A549 (cell line): ENCODE measurements at regions not wholly inside any gene's neighbourhood (a gene's known extent, or its start where the extent isn't known, plus 50 kb on each side); places are given as distances from the start of the nearest gene placed in this dataset.

Experiments
- CBX2 ChIP-seq: fragments of 200-600 bp; sonication (generic); IDR thresholded peaks from 2 replicates; pipeline ENCODE4 v1.6.1; 2016; ENCODE audit warnings: low read depth, mild to moderate bottlenecking, borderline replicate concordance
- CBX8 ChIP-seq: fragments of 200-600 bp; sonication (generic); IDR thresholded peaks from 2 replicates; pipeline ENCODE4 v1.6.1; 2016
- FOSL2 ChIP-seq, 2 experiments: fragments of 450-650 bp in 1 of 2; fragments of >200 bp in 1 of 2; sonication (Bioruptor Twin) in 1 of 2; formaldehyde crosslinking; IDR thresholded peaks; 2 replicates each; pipeline versions ENCODE4 v1.5.0 to v1.6.1; 2016 to 2020; ENCODE audit warnings: mild to moderate bottlenecking in 1 of 2, moderate library complexity in 1 of 2
- JUN ChIP-seq, 2 experiments: fragments of >200 bp; sonication (Bioruptor Twin); formaldehyde crosslinking; IDR thresholded peaks; 2 replicates in 1 of 2; 3 replicates in 1 of 2; pipeline ENCODE4 v1.6.1; 2016 to 2017
- PHF8 ChIP-seq: fragments of 200-600 bp; sonication (generic); IDR thresholded peaks from 2 replicates; pipeline ENCODE4 v1.6.1; 2016; ENCODE audit warnings: low read depth, mild to moderate bottlenecking, antibody characterized with exemption, moderate library complexity, borderline replicate concordance
- POLR2A ChIP-seq: IDR thresholded peaks from 2 replicates; pipeline ENCODE4 v1.6.1; 2012; ENCODE audit warnings: mild to moderate bottlenecking, low read length
- RFX5 ChIP-seq: fragments of 450-650 bp; IDR thresholded peaks from 2 replicates; pipeline ENCODE4 v1.7.1; 2014; ENCODE audit warnings: antibody characterized with exemption, mild to moderate bottlenecking, moderate library complexity
- TP53 ChIP-seq: fragments of 250-450 bp; sonication (Bioruptor Pico); IDR thresholded peaks from 2 replicates; pipeline ENCODE4 v1.5.0; 2021; ENCODE audit warnings: mild to moderate bottlenecking, moderate library complexity
- TF ChIP-seq, protein P1 (sequence below): fragments of >200 bp; sonication (Bioruptor Twin); formaldehyde crosslinking; IDR thresholded peaks from 3 replicates; pipeline ENCODE4 v1.5.1; 2016
- TF ChIP-seq, protein P2 (sequence below): fragments of 200-600 bp; sonication (generic); IDR thresholded peaks from 2 replicates; pipeline ENCODE4 v1.6.1; 2016; ENCODE audit warnings: antibody characterized with exemption, mild to moderate bottlenecking, moderate library complexity
- TF ChIP-seq, protein P3 (sequence below): fragments of 450-650 bp; IDR thresholded peaks from 2 replicates; pipeline ENCODE4 v1.6.1; 2014; ENCODE audit warnings: antibody characterized with exemption
- TF ChIP-seq, protein P4 (sequence below): IDR thresholded peaks from 2 replicates; pipeline ENCODE4 v1.6.1; 2012

DNA sequence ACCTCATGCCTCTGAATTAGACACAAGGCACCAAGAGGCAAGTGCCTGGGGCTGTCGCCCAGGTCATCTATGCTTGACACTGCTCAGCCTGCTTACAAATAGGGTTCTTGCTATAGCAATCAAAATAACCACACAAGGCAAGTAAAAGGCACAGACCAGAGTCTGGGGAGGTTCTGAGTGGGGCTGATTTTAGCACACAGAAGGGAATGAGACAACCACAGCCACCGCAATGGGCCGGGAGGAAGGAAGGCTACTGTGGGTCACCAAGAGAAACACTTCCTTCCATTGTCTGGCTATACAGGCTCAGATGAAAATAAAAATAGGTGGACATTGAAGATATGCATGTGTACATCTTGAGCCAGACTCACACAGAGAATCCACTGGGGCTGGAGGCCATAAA lies 159.1 kb downstream of the DLEU7 start:
- TF ChIP-seq CBX8 (no peak), RFX5 (no peak), FOSL2 (IDR thresholded peaks at IDR 0.05) (no peak), FOSL2 (CRISPR knock-in tag; IDR thresholded peaks at IDR 0.05) (no peak), POLR2A (no peak), TP53 (CRISPR knock-in tag) (no peak), PHF8 (no peak), CBX2 (no peak), JUN (IDR thresholded peaks at IDR 0.05) (no peak)
- TF ChIP-seq, protein P1, sequence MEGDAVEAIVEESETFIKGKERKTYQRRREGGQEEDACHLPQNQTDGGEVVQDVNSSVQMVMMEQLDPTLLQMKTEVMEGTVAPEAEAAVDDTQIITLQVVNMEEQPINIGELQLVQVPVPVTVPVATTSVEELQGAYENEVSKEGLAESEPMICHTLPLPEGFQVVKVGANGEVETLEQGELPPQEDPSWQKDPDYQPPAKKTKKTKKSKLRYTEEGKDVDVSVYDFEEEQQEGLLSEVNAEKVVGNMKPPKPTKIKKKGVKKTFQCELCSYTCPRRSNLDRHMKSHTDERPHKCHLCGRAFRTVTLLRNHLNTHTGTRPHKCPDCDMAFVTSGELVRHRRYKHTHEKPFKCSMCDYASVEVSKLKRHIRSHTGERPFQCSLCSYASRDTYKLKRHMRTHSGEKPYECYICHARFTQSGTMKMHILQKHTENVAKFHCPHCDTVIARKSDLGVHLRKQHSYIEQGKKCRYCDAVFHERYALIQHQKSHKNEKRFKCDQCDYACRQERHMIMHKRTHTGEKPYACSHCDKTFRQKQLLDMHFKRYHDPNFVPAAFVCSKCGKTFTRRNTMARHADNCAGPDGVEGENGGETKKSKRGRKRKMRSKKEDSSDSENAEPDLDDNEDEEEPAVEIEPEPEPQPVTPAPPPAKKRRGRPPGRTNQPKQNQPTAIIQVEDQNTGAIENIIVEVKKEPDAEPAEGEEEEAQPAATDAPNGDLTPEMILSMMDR = no peak
- TF ChIP-seq, protein P2, sequence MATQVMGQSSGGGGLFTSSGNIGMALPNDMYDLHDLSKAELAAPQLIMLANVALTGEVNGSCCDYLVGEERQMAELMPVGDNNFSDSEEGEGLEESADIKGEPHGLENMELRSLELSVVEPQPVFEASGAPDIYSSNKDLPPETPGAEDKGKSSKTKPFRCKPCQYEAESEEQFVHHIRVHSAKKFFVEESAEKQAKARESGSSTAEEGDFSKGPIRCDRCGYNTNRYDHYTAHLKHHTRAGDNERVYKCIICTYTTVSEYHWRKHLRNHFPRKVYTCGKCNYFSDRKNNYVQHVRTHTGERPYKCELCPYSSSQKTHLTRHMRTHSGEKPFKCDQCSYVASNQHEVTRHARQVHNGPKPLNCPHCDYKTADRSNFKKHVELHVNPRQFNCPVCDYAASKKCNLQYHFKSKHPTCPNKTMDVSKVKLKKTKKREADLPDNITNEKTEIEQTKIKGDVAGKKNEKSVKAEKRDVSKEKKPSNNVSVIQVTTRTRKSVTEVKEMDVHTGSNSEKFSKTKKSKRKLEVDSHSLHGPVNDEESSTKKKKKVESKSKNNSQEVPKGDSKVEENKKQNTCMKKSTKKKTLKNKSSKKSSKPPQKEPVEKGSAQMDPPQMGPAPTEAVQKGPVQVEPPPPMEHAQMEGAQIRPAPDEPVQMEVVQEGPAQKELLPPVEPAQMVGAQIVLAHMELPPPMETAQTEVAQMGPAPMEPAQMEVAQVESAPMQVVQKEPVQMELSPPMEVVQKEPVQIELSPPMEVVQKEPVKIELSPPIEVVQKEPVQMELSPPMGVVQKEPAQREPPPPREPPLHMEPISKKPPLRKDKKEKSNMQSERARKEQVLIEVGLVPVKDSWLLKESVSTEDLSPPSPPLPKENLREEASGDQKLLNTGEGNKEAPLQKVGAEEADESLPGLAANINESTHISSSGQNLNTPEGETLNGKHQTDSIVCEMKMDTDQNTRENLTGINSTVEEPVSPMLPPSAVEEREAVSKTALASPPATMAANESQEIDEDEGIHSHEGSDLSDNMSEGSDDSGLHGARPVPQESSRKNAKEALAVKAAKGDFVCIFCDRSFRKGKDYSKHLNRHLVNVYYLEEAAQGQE = no peak
- TF ChIP-seq, protein P3, sequence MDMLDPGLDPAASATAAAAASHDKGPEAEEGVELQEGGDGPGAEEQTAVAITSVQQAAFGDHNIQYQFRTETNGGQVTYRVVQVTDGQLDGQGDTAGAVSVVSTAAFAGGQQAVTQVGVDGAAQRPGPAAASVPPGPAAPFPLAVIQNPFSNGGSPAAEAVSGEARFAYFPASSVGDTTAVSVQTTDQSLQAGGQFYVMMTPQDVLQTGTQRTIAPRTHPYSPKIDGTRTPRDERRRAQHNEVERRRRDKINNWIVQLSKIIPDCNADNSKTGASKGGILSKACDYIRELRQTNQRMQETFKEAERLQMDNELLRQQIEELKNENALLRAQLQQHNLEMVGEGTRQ = no peak
- TF ChIP-seq, protein P4, sequence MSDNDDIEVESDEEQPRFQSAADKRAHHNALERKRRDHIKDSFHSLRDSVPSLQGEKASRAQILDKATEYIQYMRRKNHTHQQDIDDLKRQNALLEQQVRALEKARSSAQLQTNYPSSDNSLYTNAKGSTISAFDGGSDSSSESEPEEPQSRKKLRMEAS = no peak
